ENCODE measurements at regions not wholly inside any gene's neighbourhood (a gene's known extent, or its start where the extent isn't known, plus 50 kb on each side); places are given as distances from the start of the nearest gene placed in this dataset.

DNA sequence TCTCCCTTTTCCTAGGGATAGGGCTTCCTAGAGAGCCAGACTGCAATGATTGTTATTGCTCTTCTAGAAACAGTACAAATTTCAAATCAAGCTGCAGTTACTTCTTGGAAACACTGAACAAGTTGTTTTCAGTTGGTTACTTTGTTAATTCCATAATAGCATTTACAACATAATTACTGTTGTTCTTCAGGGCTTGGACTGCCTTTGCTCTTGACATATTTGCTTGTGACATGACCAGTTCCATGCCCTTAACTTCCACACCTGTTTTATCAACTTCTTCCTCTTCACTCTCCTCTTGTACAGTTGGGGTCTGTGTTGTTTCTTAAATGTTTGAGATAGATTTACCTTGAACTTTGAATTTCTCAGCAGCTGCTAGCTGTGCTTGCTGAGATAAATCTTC is 104.4 kb downstream of the SEC23IP start:
- no peak for DNase-seq (ENCODE audit: low read depth in 6 of 9, low spot score in 9 of 9)
- no peaks in the 10 kb centered on the region for H3K9me3 ChIP-seq (ENCODE audit: control insufficient read depth in 2 of 2, insufficient read depth in 1 of 2, low read length in 1 of 2)
- no peak overlapping the region for H3K27ac ChIP-seq (ENCODE audit: low read depth in 1 of 2, low read length in 1 of 2)
- H3K36me3 ChIP-seq (ENCODE audit: control insufficient read depth in 2 of 2, insufficient read depth in 2 of 2, low read length in 1 of 2) = no peaks in the 10 kb centered on the region
- H3K4me1 ChIP-seq (ENCODE audit: control insufficient read depth in 2 of 2, insufficient read depth in 2 of 2, low read length in 2 of 2) = no peaks in the 10 kb centered on the region
- H3K4me3 ChIP-seq (ENCODE audit: low read length in 2 of 2) = no peak overlapping the region
- H3K27me3 ChIP-seq (ENCODE audit: control insufficient read depth in 2 of 2, insufficient read depth in 1 of 2, low read length in 1 of 2) = no peaks in the 10 kb centered on the region

GRCh38 chr10:119997429-119997828 is 104.9 kb downstream of the SEC23IP start:
- Histone ChIP-seq H3K27ac (ENCODE audit: low read depth in 1 of 2, low read length in 1 of 2) (no peak overlapping the region), H3K27me3 (ENCODE audit: control insufficient read depth in 2 of 2, insufficient read depth in 1 of 2, low read length in 1 of 2) (no peaks in the 10 kb centered on the region), H3K4me3 (ENCODE audit: low read length in 2 of 2) (no peak overlapping the region), H3K36me3 (ENCODE audit: control insufficient read depth in 2 of 2, insufficient read depth in 2 of 2, low read length in 1 of 2) (no peaks in the 10 kb centered on the region), H3K4me1 (ENCODE audit: control insufficient read depth in 2 of 2, insufficient read depth in 2 of 2, low read length in 2 of 2) (no peaks in the 10 kb centered on the region), H3K9me3 (ENCODE audit: control insufficient read depth in 2 of 2, insufficient read depth in 1 of 2, low read length in 1 of 2) (no peaks in the 10 kb centered on the region)
- 82% methylated on average over 2 of the region's 2 CpGs for WGBS
- DNase-seq (ENCODE audit: low read depth in 6 of 9, low spot score in 9 of 9) = no peak

DNA sequence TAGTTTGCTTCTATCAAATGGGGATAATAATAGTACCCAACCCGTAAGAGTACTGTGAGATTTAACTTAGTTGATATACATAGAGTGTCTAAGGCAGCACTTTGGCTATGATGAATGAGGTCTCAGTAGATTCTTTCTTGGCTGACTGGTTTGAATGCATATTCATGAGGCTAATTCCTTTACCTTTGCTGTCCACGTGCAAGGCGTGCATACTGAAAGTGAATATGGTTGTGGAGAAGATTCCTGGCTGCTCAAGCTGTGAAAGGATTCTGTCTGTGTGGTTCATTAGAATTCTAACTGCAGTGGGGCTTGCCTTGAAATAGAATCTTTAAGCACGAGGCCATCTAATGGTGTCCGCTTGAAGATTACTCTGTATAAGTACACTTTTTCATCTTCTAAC is 110.3 kb downstream of the SEC23IP start:
- WGBS = 91% methylated on average over 5 of the region's 5 CpGs
- Histone ChIP-seq H3K9me3 (ENCODE audit: control insufficient read depth in 2 of 2, insufficient read depth in 1 of 2, low read length in 1 of 2) (no peaks in the 10 kb centered on the region), H3K36me3 (ENCODE audit: control insufficient read depth in 2 of 2, insufficient read depth in 2 of 2, low read length in 1 of 2) (no peaks in the 10 kb centered on the region), H3K4me1 (ENCODE audit: control insufficient read depth in 2 of 2, insufficient read depth in 2 of 2, low read length in 2 of 2) (no peaks in the 10 kb centered on the region), H3K4me3 (ENCODE audit: low read length in 2 of 2) (no peak overlapping the region), H3K27ac (ENCODE audit: low read depth in 1 of 2, low read length in 1 of 2) (no peak overlapping the region), H3K27me3 (ENCODE audit: control insufficient read depth in 2 of 2, insufficient read depth in 1 of 2, low read length in 1 of 2) (no peaks in the 10 kb centered on the region)
- DNase-seq (ENCODE audit: low read depth in 6 of 9, low spot score in 9 of 9) = no peak

DNA sequence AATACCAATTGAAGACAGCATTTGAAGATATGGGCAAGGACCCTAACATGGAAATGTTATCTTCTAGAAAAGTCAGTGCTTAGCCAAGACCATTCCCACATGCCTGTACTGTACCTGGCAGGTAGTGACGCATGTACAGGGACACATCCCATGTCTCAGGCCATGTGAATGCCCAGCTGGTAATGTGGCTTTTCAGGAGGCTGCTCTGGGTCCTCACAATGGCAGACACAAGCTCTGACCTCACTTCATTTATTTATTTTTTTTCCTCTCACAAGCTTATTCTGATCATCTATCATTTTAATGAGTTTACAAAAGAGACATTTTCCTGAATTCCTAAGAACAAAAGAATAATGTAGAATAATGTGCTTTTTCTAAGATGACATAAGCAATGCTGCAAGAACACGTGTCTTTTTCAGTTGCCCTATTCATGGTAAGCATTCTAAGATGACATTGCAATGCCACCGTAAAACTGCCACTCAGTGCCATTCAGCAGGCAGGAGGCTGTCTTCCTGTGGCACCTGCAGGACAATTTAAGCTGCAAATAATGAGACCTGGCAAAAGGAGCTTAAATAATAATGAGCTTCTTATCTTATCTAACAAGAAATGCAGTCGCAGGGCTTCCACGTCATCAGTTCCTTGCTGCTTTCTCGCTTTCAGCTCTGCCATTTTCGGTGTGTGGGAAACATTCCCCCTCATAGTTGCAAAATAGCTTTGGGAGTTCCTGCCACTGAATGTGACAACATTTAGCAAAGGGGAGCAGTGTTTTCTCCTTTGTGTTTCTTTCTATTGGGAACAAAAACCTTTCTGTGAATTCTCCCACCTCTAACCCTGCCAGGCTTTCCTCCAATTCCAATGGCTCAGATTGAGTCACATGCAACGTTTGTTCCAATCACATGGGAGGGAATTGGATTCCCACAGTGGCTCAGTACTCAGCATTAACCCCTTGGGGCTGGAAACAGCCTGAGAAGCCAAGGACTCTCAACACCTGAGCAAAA is 113.0 kb downstream of the SEC23IP start:
- no peak for DNase-seq (ENCODE audit: low read depth in 6 of 9, low spot score in 9 of 9)
- Histone ChIP-seq H3K9me3 (ENCODE audit: control insufficient read depth in 2 of 2, insufficient read depth in 1 of 2, low read length in 1 of 2) (no peaks in the 10 kb centered on the region), H3K27me3 (ENCODE audit: control insufficient read depth in 2 of 2, insufficient read depth in 1 of 2, low read length in 1 of 2) (peaks cover 0 to 6% of the 10 kb centered on the region in 2 donors), H3K27ac (ENCODE audit: low read depth in 1 of 2, low read length in 1 of 2) (no peak overlapping the region), H3K4me1 (ENCODE audit: control insufficient read depth in 2 of 2, insufficient read depth in 2 of 2, low read length in 2 of 2) (no peaks in the 10 kb centered on the region), H3K4me3 (ENCODE audit: low read length in 2 of 2) (no peak overlapping the region), H3K36me3 (ENCODE audit: control insufficient read depth in 2 of 2, insufficient read depth in 2 of 2, low read length in 1 of 2) (no peaks in the 10 kb centered on the region)
- 64% methylated on average over 8 of the region's 8 CpGs for WGBS

GRCh38 chr10:120007261-120007660 is 114.7 kb downstream of the SEC23IP start:
- WGBS = 91% methylated on average over 2 of the region's 2 CpGs
- Histone ChIP-seq H3K36me3 (ENCODE audit: control insufficient read depth in 2 of 2, insufficient read depth in 2 of 2, low read length in 1 of 2) (no peaks in the 10 kb centered on the region), H3K4me1 (ENCODE audit: control insufficient read depth in 2 of 2, insufficient read depth in 2 of 2, low read length in 2 of 2) (no peaks in the 10 kb centered on the region), H3K27ac (ENCODE audit: low read depth in 1 of 2, low read length in 1 of 2) (no peak overlapping the region), H3K27me3 (ENCODE audit: control insufficient read depth in 2 of 2, insufficient read depth in 1 of 2, low read length in 1 of 2) (peaks cover 0 to 17% of the 10 kb centered on the region in 2 donors), H3K9me3 (ENCODE audit: control insufficient read depth in 2 of 2, insufficient read depth in 1 of 2, low read length in 1 of 2) (no peaks in the 10 kb centered on the region), H3K4me3 (ENCODE audit: low read length in 2 of 2) (no peak overlapping the region)
- DNase-seq (ENCODE audit: low read depth in 6 of 9, low spot score in 9 of 9) = no peak

DNA sequence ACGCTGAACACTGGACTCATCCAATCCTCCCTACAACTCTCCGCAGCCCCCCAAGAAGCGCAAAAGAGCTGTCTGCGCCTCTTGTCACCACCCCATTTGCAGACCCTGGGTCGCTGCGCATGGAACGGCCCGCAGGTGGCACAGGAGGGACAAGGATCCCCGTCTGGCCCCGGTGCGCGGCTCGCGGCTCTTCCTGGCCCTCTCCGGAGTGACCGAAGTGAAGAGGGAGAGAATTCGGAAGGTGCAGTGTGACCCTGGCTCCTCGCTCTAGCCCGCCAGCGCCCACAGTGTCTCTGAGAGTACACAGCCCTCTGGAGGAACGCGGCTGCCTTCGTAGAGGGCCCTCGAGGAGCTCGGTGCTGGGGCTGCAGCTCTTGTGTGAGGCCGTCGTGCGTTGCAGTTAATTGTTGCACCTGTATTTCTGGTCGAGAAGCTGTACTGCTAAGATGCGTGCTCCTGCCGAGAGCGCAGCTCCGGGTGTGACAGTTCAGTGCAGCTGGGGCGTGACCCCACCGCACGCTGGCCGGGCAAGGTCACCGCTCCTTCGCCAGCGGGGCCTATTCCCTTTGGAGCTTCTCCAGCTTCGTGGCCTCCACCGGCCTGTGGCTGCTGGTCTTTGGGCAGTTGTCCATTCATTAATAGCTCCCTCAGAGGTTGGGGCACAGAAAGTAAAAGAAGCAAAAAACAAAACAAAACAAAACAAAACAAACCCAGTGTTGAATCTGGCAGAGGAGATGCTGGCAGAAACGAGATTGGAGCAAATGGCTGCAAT is 119.0 kb downstream of the SEC23IP start:
- H3K36me3 ChIP-seq (ENCODE audit: control insufficient read depth in 2 of 2, insufficient read depth in 2 of 2, low read length in 1 of 2) = no peaks in the 10 kb centered on the region
- no peak overlapping the region for H3K4me3 ChIP-seq (ENCODE audit: low read length in 2 of 2)
- H3K27ac ChIP-seq (ENCODE audit: low read depth in 1 of 2, low read length in 1 of 2) = no peak overlapping the region
- H3K27me3 ChIP-seq (ENCODE audit: control insufficient read depth in 2 of 2, insufficient read depth in 1 of 2, low read length in 1 of 2) = peaks cover 0 to 17% of the 10 kb centered on the region in 2 donors
- no peaks in the 10 kb centered on the region for H3K4me1 ChIP-seq (ENCODE audit: control insufficient read depth in 2 of 2, insufficient read depth in 2 of 2, low read length in 2 of 2)
- WGBS = 51% methylated on average over 43 of the region's 43 CpGs
- H3K9me3 ChIP-seq (ENCODE audit: control insufficient read depth in 2 of 2, insufficient read depth in 1 of 2, low read length in 1 of 2) = no peaks in the 10 kb centered on the region
- no peak for DNase-seq (ENCODE audit: low read depth in 6 of 9, low spot score in 9 of 9)

DNA sequence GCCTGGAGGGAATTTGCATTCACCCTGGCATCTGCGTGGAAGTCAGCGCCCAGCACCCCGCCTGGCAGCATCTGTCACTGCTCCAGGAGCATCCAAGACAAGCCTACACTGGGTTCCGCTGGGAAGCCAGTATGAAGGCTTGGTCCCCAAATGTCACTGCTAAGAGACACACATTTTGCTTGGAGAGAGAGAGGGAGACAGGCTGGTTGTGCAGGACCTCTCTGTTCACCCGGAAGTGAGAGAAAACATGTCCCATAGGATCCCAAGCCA is 119.5 kb downstream of the SEC23IP start:
- no peaks in the 10 kb centered on the region for H3K4me1 ChIP-seq (ENCODE audit: control insufficient read depth in 2 of 2, insufficient read depth in 2 of 2, low read length in 2 of 2)
- no peak for DNase-seq (ENCODE audit: low read depth in 6 of 9, low spot score in 9 of 9)
- H3K9me3 ChIP-seq (ENCODE audit: control insufficient read depth in 2 of 2, insufficient read depth in 1 of 2, low read length in 1 of 2) = no peaks in the 10 kb centered on the region
- 95% methylated on average over 5 of the region's 5 CpGs for WGBS
- H3K4me3 ChIP-seq (ENCODE audit: low read length in 2 of 2) = no peak overlapping the region
- no peak overlapping the region for H3K27ac ChIP-seq (ENCODE audit: low read depth in 1 of 2, low read length in 1 of 2)
- H3K27me3 ChIP-seq (ENCODE audit: control insufficient read depth in 2 of 2, insufficient read depth in 1 of 2, low read length in 1 of 2) = peaks cover 0 to 17% of the 10 kb centered on the region in 2 donors
- H3K36me3 ChIP-seq (ENCODE audit: control insufficient read depth in 2 of 2, insufficient read depth in 2 of 2, low read length in 1 of 2) = no peaks in the 10 kb centered on the region

DNA sequence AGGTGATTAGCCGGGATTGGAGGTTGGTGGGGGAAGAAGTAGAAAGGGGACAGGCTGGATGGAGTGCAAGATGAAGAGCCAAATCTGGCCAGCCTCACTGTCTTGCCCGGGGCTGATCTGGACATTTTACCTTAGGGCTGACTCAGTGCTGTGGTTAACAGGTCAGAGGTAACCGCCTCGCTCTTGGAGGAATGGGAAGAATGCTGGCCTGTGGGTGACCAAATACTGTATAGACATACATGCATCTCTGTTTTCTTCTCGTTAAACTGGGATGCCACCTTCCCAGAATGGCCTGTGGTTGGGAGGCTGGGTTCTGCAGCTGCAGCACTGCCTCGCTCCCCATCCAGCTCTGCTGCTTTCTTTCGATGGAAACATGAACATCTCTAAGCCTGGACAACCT is 120.0 kb downstream of the SEC23IP start:
- 93% methylated on average over 7 of the region's 7 CpGs for WGBS
- DNase-seq (ENCODE audit: low read depth in 6 of 9, low spot score in 9 of 9) = no peak
- Histone ChIP-seq H3K4me3 (ENCODE audit: low read length in 2 of 2) (no peak overlapping the region), H3K4me1 (ENCODE audit: control insufficient read depth in 2 of 2, insufficient read depth in 2 of 2, low read length in 2 of 2) (no peaks in the 10 kb centered on the region), H3K36me3 (ENCODE audit: control insufficient read depth in 2 of 2, insufficient read depth in 2 of 2, low read length in 1 of 2) (no peaks in the 10 kb centered on the region), H3K27ac (ENCODE audit: low read depth in 1 of 2, low read length in 1 of 2) (no peak overlapping the region), H3K9me3 (ENCODE audit: control insufficient read depth in 2 of 2, insufficient read depth in 1 of 2, low read length in 1 of 2) (no peaks in the 10 kb centered on the region), H3K27me3 (ENCODE audit: control insufficient read depth in 2 of 2, insufficient read depth in 1 of 2, low read length in 1 of 2) (peaks cover 0 to 17% of the 10 kb centered on the region in 2 donors)

DNA sequence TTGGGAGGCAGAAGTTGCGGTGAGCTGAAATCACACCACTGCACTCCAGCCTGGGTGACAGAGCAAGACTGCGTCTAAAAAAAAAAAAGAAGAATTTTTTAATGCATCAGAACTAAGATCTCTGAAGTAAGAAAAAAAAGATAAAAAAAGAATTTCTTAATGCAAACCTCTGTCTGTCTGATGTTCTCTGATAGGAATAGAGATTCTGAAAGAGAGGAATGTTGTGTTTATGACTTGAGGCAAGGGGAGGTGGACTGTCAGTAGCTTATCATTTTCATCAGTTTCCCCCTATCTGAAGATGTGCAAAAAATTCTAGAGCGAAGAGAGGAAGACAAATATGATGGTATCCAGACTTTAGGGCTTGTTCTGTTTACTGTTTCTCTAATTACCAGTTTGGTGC is 121.5 kb downstream of the SEC23IP start:
- Histone ChIP-seq H3K36me3 (ENCODE audit: control insufficient read depth in 2 of 2, insufficient read depth in 2 of 2, low read length in 1 of 2) (no peaks in the 10 kb centered on the region), H3K4me1 (ENCODE audit: control insufficient read depth in 2 of 2, insufficient read depth in 2 of 2, low read length in 2 of 2) (no peaks in the 10 kb centered on the region), H3K4me3 (ENCODE audit: low read length in 2 of 2) (no peak overlapping the region), H3K27ac (ENCODE audit: low read depth in 1 of 2, low read length in 1 of 2) (no peak overlapping the region), H3K9me3 (ENCODE audit: control insufficient read depth in 2 of 2, insufficient read depth in 1 of 2, low read length in 1 of 2) (no peaks in the 10 kb centered on the region), H3K27me3 (ENCODE audit: control insufficient read depth in 2 of 2, insufficient read depth in 1 of 2, low read length in 1 of 2) (peaks cover 0 to 17% of the 10 kb centered on the region in 2 donors)
- WGBS = 90% methylated on average over 3 of the region's 3 CpGs
- no peak for DNase-seq (ENCODE audit: low read depth in 6 of 9, low spot score in 9 of 9)

All from thymus (tissue), 11 donors.